ENCODE measurements at regions not wholly inside any gene's neighbourhood (a gene's known extent, or its start where the extent isn't known, plus 50 kb on each side); places are given as distances from the start of the nearest gene placed in this dataset.
"Not testable (repeated sequence)": the region's sequence is repeated elsewhere in the genome, so short reads cannot be mapped to it uniquely, and the experiment has no call there.

GRCh38 chr4:74505355-74505978 is 60.5 kb downstream of the AREG start:
- not testable (repeated sequence) for DNase-seq (ENCODE audit: low spot score)

GRCh38 chr4:74509363-74509762 is 64.4 kb downstream of the AREG start:
- DNase-seq (ENCODE audit: low spot score): not testable (repeated sequence)

GRCh38 chr4:74516303-74516702 is 71.4 kb downstream of the AREG start:
- no peak for DNase-seq (ENCODE audit: low spot score)

DNA sequence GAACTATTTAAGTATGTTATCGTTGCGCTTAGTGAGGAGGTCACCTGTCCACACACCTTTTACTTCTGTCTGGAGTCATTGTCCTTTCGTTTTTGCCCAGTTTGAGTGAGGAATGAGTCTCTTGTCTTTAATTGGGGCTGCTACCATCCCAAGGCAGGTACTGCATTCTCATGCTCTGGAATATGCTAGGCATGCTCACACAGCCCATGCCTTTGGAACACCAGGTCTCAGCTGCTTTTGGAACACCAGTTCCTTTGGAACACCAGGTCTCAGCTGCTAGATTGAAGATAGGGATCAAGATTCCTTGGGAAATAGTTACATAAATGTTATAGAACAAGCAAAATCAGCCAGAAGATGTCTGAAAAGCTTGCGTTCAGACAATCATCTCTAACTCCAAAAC is 73.1 kb downstream of the AREG start:
- no peak for DNase-seq (ENCODE audit: low spot score)

DNA sequence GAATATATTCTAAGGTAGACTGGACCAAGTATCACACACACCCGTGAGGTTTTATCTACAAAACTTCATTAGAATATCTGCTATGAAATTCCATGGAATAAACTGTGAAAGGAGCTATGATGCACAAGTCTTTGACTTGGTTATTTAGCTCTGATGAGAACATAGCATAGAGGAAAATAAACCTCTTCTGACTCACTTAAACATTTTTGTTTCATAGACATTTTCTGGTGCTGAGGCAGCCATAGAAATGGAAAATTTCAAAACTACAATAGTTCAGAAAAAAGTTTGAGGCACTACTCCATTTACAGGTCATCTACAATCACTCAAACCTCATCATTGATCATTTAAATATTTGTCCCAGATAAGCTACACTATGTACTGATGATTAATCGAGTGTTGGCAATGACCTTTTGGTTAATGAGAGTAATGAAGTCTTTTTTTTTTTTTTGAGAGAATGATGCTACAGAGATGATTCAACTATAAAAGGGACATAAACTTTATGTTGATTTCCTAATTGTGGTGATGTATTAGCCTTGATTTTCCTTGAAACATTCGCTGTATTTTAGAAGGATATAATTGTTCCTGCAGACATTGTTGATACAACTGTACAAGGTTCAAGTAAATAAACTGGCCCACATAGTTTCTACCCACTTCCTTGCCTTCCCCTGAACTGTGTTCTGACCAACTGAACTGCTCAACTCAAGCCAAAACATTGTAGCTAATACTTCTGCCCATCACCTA is 77.5 kb downstream of the AREG start:
- DNase-seq (ENCODE audit: low spot score): no peak

GRCh38 chr4:74523096-74523495 is 78.2 kb downstream of the AREG start:
- DNase-seq (ENCODE audit: low spot score): no peak

- DNase-seq (ENCODE audit: low spot score): no peak
Observed at GRCh38 chr4:74524985-74525384, 80.0 kb downstream of the AREG start.

DNA sequence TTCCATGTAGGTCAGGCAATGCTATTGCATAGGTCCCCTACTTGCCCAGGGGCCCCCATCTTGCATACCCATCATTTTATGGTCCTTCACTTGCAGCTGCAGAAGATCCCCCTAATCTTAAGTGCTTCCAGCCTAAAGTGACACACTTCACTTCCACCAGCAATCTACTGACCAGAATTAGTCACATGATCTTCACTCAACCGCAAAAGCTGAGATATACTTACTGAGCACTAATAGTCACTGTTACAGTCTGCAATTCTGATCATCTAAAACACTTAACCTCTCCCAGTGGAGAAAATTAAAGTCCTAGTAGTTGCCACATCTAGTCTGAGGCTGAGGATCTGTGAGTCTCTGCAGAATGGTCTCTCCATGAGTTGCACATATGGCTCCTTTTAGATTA is 82.1 kb downstream of the AREG start:
- DNase-seq (ENCODE audit: low spot score): no peak

- no peak for DNase-seq (ENCODE audit: low spot score)
Observed at GRCh38 chr4:74528178-74528577, 83.2 kb downstream of the AREG start.

GRCh38 chr4:74529284-74530041 is 84.5 kb downstream of the AREG start:
- no peak for DNase-seq (ENCODE audit: low spot score)

DNA sequence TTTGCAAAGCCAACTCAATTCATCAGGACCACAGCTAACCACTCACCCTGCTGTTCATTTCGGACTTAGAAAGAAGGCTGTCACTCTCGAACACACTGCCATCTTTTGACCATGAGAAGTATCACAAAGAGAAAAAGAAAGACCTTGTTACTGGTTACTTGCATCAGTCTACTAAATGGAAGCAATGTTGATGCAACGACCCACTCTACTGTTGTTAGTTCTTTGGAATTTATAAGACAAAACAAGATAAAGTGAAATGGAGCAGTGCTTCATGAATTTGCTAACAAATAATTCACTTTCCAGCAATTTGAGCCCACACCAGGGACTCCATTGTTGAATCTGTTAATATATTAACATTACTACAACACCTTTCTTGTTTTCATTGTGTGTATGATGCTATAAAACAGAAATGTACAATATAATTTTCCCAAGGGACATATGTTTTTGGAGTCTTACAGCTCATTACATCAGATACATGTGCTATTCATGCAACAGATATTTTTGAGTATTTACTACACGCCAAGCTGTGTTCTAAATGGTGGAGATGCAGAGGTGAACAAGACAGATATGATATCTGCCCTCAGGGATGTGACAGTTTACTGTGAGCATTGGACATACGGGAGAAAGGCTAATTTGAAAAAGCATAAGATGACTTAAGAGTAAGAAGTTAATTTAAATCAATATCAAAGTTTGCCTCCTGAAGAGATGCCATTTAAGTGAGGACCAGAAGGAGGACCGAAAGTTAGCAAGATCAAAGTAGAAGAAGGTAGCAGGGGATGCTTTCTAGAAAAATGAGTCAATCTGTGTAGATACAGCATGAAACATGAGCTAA is 87.2 kb downstream of the AREG start:
- DNase-seq (ENCODE audit: low spot score): peak; percentile 50

DNA sequence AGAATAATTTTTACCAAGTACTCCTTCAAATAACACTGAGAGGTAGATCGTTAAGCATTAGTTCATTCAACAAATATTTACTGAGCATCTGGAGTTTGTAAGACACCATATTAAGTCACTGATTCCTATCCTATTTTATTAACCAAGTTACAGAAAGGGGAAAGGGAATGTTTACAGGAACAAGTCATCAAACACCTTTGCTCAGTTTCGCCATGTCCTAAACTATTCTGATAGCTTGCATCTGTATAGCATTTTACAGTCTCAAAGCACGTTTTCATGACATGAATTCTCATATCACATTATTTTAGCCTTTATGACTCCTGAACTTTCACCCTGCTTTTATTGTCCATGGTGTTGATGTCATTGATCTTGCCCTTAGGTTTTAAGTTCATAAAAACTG is 89.2 kb downstream of the AREG start:
- DNase-seq (ENCODE audit: low spot score): no peak

DNA sequence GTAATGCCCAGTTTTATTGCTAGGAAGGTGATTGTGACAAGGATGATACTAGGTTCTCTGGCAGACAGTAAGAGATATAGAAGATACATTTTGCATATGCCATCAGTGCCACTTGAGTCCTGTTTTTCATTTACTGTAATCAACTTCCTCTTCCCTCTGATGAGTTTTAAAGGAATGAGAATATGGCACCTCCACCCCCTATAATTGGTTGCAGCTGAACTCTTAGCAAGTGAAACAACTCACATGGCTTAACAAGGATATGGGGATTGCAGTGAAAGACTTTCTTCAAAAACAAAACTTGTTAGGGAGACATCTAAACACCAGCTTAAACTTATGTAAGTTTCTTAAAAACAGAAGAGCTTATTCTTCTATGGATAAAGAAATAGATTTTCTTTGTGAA is 90.0 kb downstream of the AREG start:
- no peak for DNase-seq (ENCODE audit: low spot score)

- DNase-seq (ENCODE audit: low spot score): no peak
Observed at GRCh38 chr4:74535512-74535911, 90.6 kb downstream of the AREG start.

DNA sequence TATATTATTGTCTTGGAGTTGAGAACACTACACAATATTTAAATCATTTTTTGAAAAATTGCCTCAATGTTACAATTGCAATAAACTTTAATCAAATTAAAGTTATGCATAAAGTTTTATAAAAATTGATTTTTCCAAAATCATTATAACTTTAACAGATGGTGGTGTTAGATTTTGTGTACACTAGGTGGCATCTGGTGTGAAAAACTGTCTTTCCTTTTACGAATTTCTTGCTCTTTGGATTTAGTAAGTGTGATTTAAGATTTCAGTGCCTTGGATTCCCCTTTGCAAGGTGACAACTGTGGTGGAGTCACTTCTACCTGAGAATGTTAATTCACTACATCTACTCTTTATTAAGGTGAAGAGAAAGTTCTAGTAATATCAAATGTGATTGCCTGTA is 91.6 kb downstream of the AREG start:
- DNase-seq (ENCODE audit: low spot score): no peak

- no peak for DNase-seq (ENCODE audit: low spot score)
Observed at GRCh38 chr4:74537459-74537858, 92.5 kb downstream of the AREG start.

- no peak for DNase-seq (ENCODE audit: low spot score)
Observed at GRCh38 chr4:74539044-74539790, 94.3 kb downstream of the AREG start.

GRCh38 chr4:74540193-74540592 is 95.3 kb downstream of the AREG start:
- no peak for DNase-seq (ENCODE audit: low spot score)

DNA sequence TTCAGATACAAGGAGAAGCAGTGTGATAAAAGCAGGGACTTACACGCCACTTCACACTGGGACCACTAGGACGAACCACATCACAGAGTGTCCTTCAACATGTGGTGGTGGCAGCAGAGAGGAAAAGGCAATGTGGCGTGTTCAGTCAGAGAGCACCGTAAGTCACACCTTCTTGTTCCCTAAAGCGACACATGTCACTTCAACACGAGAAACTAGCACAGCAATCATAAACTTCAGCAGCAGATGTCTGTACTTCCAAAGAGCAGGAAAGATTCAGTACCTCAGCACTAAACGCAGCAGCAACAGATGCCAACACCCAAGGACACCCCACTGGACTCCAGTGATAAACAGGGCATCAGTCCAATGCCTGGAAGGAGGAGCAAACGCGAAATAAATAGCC is 96.7 kb downstream of the AREG start:
- no peak for DNase-seq (ENCODE audit: low spot score)

- DNase-seq (ENCODE audit: low spot score): no peak
Observed at GRCh38 chr4:74543231-74543781, 98.4 kb downstream of the AREG start.

DNA sequence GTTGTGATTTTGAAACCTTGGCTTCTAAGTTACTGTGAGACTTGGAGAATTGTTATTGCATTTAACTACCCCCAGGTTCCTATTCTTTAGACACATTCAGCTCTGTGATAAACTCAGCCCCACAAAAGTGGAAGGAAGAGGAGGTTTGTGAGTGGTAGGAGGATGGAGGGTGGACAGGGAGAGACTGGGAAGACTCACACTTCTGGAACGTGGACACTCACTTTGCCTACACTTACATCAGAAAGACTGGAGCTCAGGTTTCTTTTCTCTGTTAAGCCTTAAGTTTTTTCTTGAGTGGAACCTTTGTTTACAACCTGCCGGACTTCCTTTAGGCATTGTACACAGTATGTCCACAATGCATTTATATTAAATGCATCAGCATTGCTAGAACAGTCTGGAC is 99.0 kb downstream of the AREG start:
- no peak for DNase-seq (ENCODE audit: low spot score)
